Spleen (tissue), 11 donors: ENCODE measurements at regions not wholly inside any gene's neighbourhood (a gene's known extent, or its start where the extent isn't known, plus 50 kb on each side); places are given as distances from the start of the nearest gene placed in this dataset.

Experiments used
- DNase-seq: peaks from one replicate; pipeline ENCODE4 v3.0.0-alpha.2; 2020
- H3K27ac ChIP-seq, 8 donors: fragments of 200-600 bp; sonication (generic) in 7 of 8; 1 replicate in 4 of 8; 2 replicates in 4 of 8; pipeline versions ENCODE4 v1.5.0 to v1.8.0; 2016 to 2021; ENCODE audit warnings: inconsistent platforms in 4 of 8, mild to moderate bottlenecking in 4 of 8, moderate library complexity in 1 of 8
- H3K27me3 ChIP-seq, 7 donors: fragments of 200-600 bp; sonication (generic) in 6 of 7; replicated peaks in 1 of 7; 1 replicate in 4 of 7; 2 replicates in 3 of 7; pipeline versions ENCODE4 v1.5.0 to v1.8.0; 2016 to 2021; ENCODE audit warnings: inconsistent platforms in 3 of 7, mild to moderate bottlenecking in 1 of 7
- H3K36me3 ChIP-seq, 6 donors: fragments of 200-600 bp; sonication (generic) in 5 of 6; 1 replicate in 4 of 6; 2 replicates in 2 of 6; pipeline versions ENCODE4 v1.5.0 to v1.8.0; 2016 to 2021; ENCODE audit warnings: inconsistent platforms in 2 of 6
- H3K4me1 ChIP-seq, 6 donors: fragments of 200-600 bp; sonication (generic) in 5 of 6; 1 replicate in 3 of 6; 2 replicates in 3 of 6; pipeline versions ENCODE4 v1.5.0 to v1.8.0; 2016 to 2021; ENCODE audit warnings: inconsistent platforms in 3 of 6
- H3K4me3 ChIP-seq, 8 donors: fragments of 200-600 bp; sonication (generic) in 7 of 8; 1 replicate in 4 of 8; 2 replicates in 4 of 8; pipeline versions ENCODE4 v1.5.0 to v1.8.0; 2016 to 2021; ENCODE audit warnings: inconsistent platforms in 4 of 8, mild to moderate bottlenecking in 4 of 8, moderate library complexity in 2 of 8
- H3K9me3 ChIP-seq, 8 donors: fragments of 200-600 bp; sonication (generic) in 7 of 8; 1 replicate in 4 of 8; 2 replicates in 4 of 8; pipeline versions ENCODE4 v1.5.0 to v1.8.0; 2016 to 2021; ENCODE audit warnings: inconsistent platforms in 4 of 8
- CTCF ChIP-seq, 11 experiments: fragments of 200-600 bp in 7 of 11; fragments of 450-650 bp in 4 of 11; sonication (generic) in 4 of 11; IDR thresholded peaks in 8 of 11; conservative IDR thresholded peaks in 3 of 11; 1 replicate in 7 of 11; 2 replicates in 4 of 11; pipeline versions ENCODE4 v1.4.0 to v1.8.0; 2016 to 2021; ENCODE audit warnings: antibody characterized with exemption in 11 of 11, inconsistent platforms in 4 of 11, mild to moderate bottlenecking in 1 of 11
- POLR2A ChIP-seq, 3 donors: fragments of 450-650 bp; IDR thresholded peaks; one replicate each; pipeline ENCODE4 v1.5.1; 2017; ENCODE audit warnings: antibody characterized with exemption in 3 of 3, mild to moderate bottlenecking in 1 of 3
- POLR2AphosphoS5 ChIP-seq, 3 donors: sonication (generic); formaldehyde crosslinking; IDR thresholded peaks; one replicate each; pipeline ENCODE4 v1.5.1; 2017; ENCODE audit warnings: antibody characterized with exemption in 3 of 3
- WGBS, 5 donors: extraction: QIAGEN DNeasy Blood & Tissue Kit in 3 of 5; methylation state at CpG; one replicate each; pipeline versions ENCODE4 v1.1.5 to v1.1.7; 2013 to 2018; 5-methylcytosine and 5-hydroxymethylcytosine counted together
- intact Hi-C: fragments of 100-400 bp; cut with DNase I; formaldehyde crosslinking; loops from one replicate; pipeline ENCODE4 v1.15.0; 2023; ENCODE audit warnings: low total_unique reads
- donor health status: healthy with polysubstance abuse.
- donor health status: DM: no; HTN: no; CAD: no; lungs with moderate emphysema.
- donor health status: DM: no; HTN: no; CAD: no.
- donor health status: Bipolar disorder and iron deficiency.
- donor health status: healthy.
- donor health status: DM: no; HTN: no; CAD: no.
- donor health status: DM: yes; HTN: yes; CAD: no.

- DNase-seq: peak; percentile 36
- Histone ChIP-seq H3K4me3 (no peak overlapping the region), H3K4me1 (peaks cover 0 to under 1% (median 0%) of the 10 kb centered on the region in 6 donors), H3K36me3 (no peaks in the 10 kb centered on the region), H3K9me3 (no peaks in the 10 kb centered on the region), H3K27ac (no peak overlapping the region), H3K27me3 (no peaks in the 10 kb centered on the region)
- 86 to 95% (median 93%) methylated on average over 8 of the region's 8 CpGs for WGBS, 5 donors
- intact Hi-C loops: no loop called here
- TF ChIP-seq POLR2AphosphoS5 (IDR thresholded peaks at IDR 0.05) (no peak), CTCF (IDR thresholded peaks at IDR 0.05 in 8 of 11, conservative IDR thresholded peaks at IDR 0.05 in 3 of 11) (no peak), POLR2A (IDR thresholded peaks at IDR 0.05) (no peak)
These were observed 71.9 kb downstream of the OAT start for GRCh38 chr10:124346831-124347230.

GRCh38 chr10:124345521-124345920, 73.2 kb downstream of the OAT start:
- WGBS, 5 donors: 89 to 97% (median 95%) methylated on average over 6 to 8 of the region's 8 CpGs
- H3K27ac ChIP-seq: no peak overlapping the region
- TF ChIP-seq CTCF (IDR thresholded peaks at IDR 0.05 in 8 of 11, conservative IDR thresholded peaks at IDR 0.05 in 3 of 11) (no peak), POLR2A (IDR thresholded peaks at IDR 0.05) (no peak)
- no peaks in the 10 kb centered on the region for H3K36me3 ChIP-seq
- DNase-seq: peak; percentile 38
- H3K4me1 ChIP-seq: peaks cover 0 to 14% (median 11%) of the 10 kb centered on the region in 6 donors
- no peaks in the 10 kb centered on the region for H3K9me3 ChIP-seq
- H3K4me3 ChIP-seq: no peak overlapping the region
- no peaks in the 10 kb centered on the region for H3K27me3 ChIP-seq
- intact Hi-C loops: no loop called here

DNA sequence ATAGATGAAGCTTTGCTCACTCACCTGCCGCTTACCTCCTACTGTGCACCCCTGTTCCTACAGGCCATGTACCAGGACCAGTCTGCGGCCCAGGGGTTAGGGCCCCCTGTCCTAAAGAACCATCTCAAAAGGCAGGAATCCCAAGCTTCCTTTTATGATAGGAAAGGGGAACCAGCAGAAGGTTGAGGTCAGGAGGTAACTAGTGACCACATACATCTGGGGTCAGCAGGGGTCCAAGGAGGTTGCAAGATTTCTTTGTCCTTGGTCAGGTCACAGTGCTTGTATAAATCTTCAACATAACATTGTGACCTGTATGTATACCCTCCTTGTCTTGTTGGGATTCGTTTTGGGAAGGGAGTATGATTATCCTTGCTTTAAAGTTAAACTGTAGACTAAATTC, 73.8 kb downstream of the OAT start:
- Histone ChIP-seq H3K27me3 (no peaks in the 10 kb centered on the region), H3K27ac (no peak overlapping the region), H3K36me3 (no peaks in the 10 kb centered on the region), H3K9me3 (no peaks in the 10 kb centered on the region), H3K4me1 (peaks cover 0 to 20% (median 14%) of the 10 kb centered on the region in 6 donors), H3K4me3 (no peak overlapping the region)
- DNase-seq: peak; percentile 52
- WGBS, 5 donors: 85 to 95% (median 88%) methylated on average over 3 of the region's 3 CpGs
- intact Hi-C loops: no loop called here
- TF ChIP-seq CTCF (IDR thresholded peaks at IDR 0.05 in 8 of 11, conservative IDR thresholded peaks at IDR 0.05 in 3 of 11) (no peak), POLR2A (IDR thresholded peaks at IDR 0.05) (no peak), POLR2AphosphoS5 (IDR thresholded peaks at IDR 0.05) (no peak)

DNA sequence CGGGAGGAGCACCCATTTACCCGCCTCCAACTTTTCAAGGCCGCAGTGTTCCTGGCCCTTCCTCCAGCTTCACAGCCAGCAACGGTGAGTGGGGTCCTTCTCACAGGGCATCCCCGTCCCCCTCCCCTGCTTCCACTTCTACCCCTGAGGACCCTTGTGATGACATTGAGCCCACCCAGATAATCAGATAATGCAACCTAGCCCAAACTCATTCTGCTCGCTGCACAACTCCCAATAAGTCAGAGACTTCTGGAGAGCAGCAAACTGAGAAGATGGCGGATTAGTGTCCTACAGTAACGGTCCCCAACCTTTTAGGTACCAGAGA, 74.5 kb downstream of the OAT start:
- Histone ChIP-seq H3K4me3 (no peak overlapping the region), H3K27me3 (no peaks in the 10 kb centered on the region), H3K9me3 (no peaks in the 10 kb centered on the region), H3K36me3 (no peaks in the 10 kb centered on the region), H3K27ac (no peak overlapping the region), H3K4me1 (peaks cover 0 to 21% (median 14%) of the 10 kb centered on the region in 6 donors)
- intact Hi-C loops: no loop called here
- TF ChIP-seq CTCF (IDR thresholded peaks at IDR 0.05 in 8 of 11, conservative IDR thresholded peaks at IDR 0.05 in 3 of 11): no peak
- TF ChIP-seq POLR2A (IDR thresholded peaks at IDR 0.05): no peak
- TF ChIP-seq POLR2AphosphoS5 (IDR thresholded peaks at IDR 0.05): no peak
- 89 to 94% (median 93%) methylated on average over 8 of the region's 8 CpGs for WGBS, 5 donors
- DNase-seq: peak; percentile 41
